COLO668 (cell line): ENCODE measurements at regions not wholly inside any gene's neighbourhood (a gene's known extent, or its start where the extent isn't known, plus 50 kb on each side); places are given as distances from the start of the nearest gene placed in this dataset.
"Not testable (repeated sequence)": the region's sequence is repeated elsewhere in the genome, so short reads cannot be mapped to it uniquely, and the experiment has no call there.

ENCODE experiments used
- DNase-seq: peaks from one replicate; lab custom pipeline; 2025; ENCODE audit not compliant: unreplicated experiment; lab: John Stamatoyannopoulos, UW

- no peak for DNase-seq
Observed at GRCh38 chr6:135647521-135647920, 150.0 kb upstream of the AHI1 start.

GRCh38 chr6:135651964-135652755 is 154.6 kb upstream of the AHI1 start:
- no peak for DNase-seq

GRCh38 chr6:135655055-135655454 is 157.5 kb upstream of the AHI1 start:
- DNase-seq: no peak

GRCh38 chr6:135657207-135657606 is 159.7 kb upstream of the AHI1 start:
- DNase-seq: no peak

GRCh38 chr6:135658481-135658880 is 160.9 kb upstream of the AHI1 start:
- DNase-seq: no peak

GRCh38 chr6:135658916-135659315 is 161.4 kb upstream of the AHI1 start:
- no peak for DNase-seq

- DNase-seq: no peak
Observed at GRCh38 chr6:135664527-135664926, 167.0 kb upstream of the AHI1 start.

- DNase-seq: no peak
Observed at GRCh38 chr6:135665935-135666334, 168.4 kb upstream of the AHI1 start.

- no peak for DNase-seq
Observed at GRCh38 chr6:135667691-135668455, 170.3 kb upstream of the AHI1 start.

GRCh38 chr6:135672256-135672655 is 174.7 kb upstream of the AHI1 start:
- DNase-seq: no peak

GRCh38 chr6:135673501-135674309 is 176.2 kb upstream of the AHI1 start:
- DNase-seq: no peak

- DNase-seq: no peak
Observed at GRCh38 chr6:135675026-135675425, 176.5 kb upstream of the PDE7B start.

- DNase-seq: peak; percentile 36
Observed at GRCh38 chr6:135675862-135676261, 175.6 kb upstream of the PDE7B start.

GRCh38 chr6:135680964-135681913 is 170.3 kb upstream of the PDE7B start:
- DNase-seq: peak; percentile 3

- DNase-seq: no peak
Observed at GRCh38 chr6:135686784-135687301, 164.7 kb upstream of the PDE7B start.

GRCh38 chr6:135688476-135688875 is 163.0 kb upstream of the PDE7B start:
- not testable (repeated sequence) for DNase-seq

- no peak for DNase-seq
Observed at GRCh38 chr6:135692426-135692825, 159.1 kb upstream of the PDE7B start.

GRCh38 chr6:135693811-135694370 is 157.6 kb upstream of the PDE7B start:
- DNase-seq: no peak

- no peak for DNase-seq
Observed at GRCh38 chr6:135699705-135700104, 151.8 kb upstream of the PDE7B start.

GRCh38 chr6:135701426-135701825 is 150.1 kb upstream of the PDE7B start:
- no peak for DNase-seq
